GM12878 (cell line): ENCODE measurements at regions not wholly inside any gene's neighbourhood (a gene's known extent, or its start where the extent isn't known, plus 50 kb on each side); places are given as distances from the start of the nearest gene placed in this dataset.

Experiments used
- ATAC-seq: fragments of 200-7000 bp; cut with Tn5 transposase; 3 replicates; pipeline ENCODE4 v1.9.1; 2020; ENCODE audit warnings: mild to moderate bottlenecking, moderate library complexity
- BruUV-seq: library from RNA; stranded (reverse); fragments of 400-500 nt; replicated peaks from 2 replicates; lab custom pipeline; 2021; lab: Mats Ljungman, UMichigan
- CTCF ChIA-PET: fragments of 300-600 bp; sonication (Branson Sonifier 250); formaldehyde crosslinking; extraction: SDS; loops from one replicate; lab custom pipeline; 2021; ENCODE audit warnings: inconsistent platforms; lab: Yijun Ruan, JAX
- POLR2A ChIA-PET: fragments of 350-600 bp; formaldehyde crosslinking; extraction: SDS; loops from one replicate; lab custom pipeline; 2021; ENCODE audit warnings: inconsistent platforms; lab: Charles Lee
- RAD21 ChIA-PET: fragments of 300-600 bp; sonication (Branson Sonifier 250); formaldehyde crosslinking; loops from one replicate; lab custom pipeline; 2023; ENCODE audit warnings: antibody characterized with exemption; ENCODE audit not compliant: unreplicated experiment; lab: Charles Lee
- SMC1A ChIA-PET: fragments of 300-600 bp; sonication (Branson Sonifier 250); formaldehyde crosslinking; loops from one replicate; lab custom pipeline; 2023; ENCODE audit not compliant: unreplicated experiment, uncharacterized antibody; lab: Charles Lee
- DNase-seq: peaks from one replicate; pipeline ENCODE4 v3.0.0-alpha.2; 2011; ENCODE audit warnings: low read depth, low spot score
- FAIRE-seq: peaks from 3 replicates; lab custom pipeline; 2011; peaks lifted over from hg19 to GRCh38; lab: Jason Lieb, UNC
- H2AFZ ChIP-seq: 2 replicates; pipeline ENCODE4 v1.6.0; 2011; ENCODE audit warnings: low read depth, low read length, control low read depth; ENCODE audit not compliant: control insufficient read depth
- H3K27ac ChIP-seq: 2 replicates; pipeline ENCODE4 v1.5.1; 2011; ENCODE audit warnings: control low read depth; ENCODE audit not compliant: control insufficient read depth, insufficient read depth
- H3K27me3 ChIP-seq, 2 experiments: replicated peaks in 1 of 2; 2 replicates each; pipeline versions ENCODE4 v1.6.0 to v1.6.1; 2011; ENCODE audit warnings: low read length in 1 of 2; ENCODE audit not compliant: control insufficient read depth in 2 of 2, insufficient read depth in 2 of 2
- H3K36me3 ChIP-seq, 2 experiments: 2 replicates each; pipeline ENCODE4 v1.5.1; 2011; ENCODE audit warnings: low read length in 1 of 2; ENCODE audit not compliant: control insufficient read depth in 2 of 2, insufficient read depth in 2 of 2
- H3K4me1 ChIP-seq: 2 replicates; pipeline ENCODE4 v1.6.1; 2011; ENCODE audit warnings: mild to moderate bottlenecking, low read length, moderate library complexity, mixed read lengths; ENCODE audit not compliant: control insufficient read depth, insufficient read depth
- H3K4me2 ChIP-seq: 2 replicates; pipeline ENCODE4 v1.6.0; 2011; ENCODE audit warnings: control low read depth; ENCODE audit not compliant: control insufficient read depth, insufficient read depth
- H3K4me3 ChIP-seq: fragments of 200-600 bp; sonication (generic); 2 replicates; pipeline ENCODE4 v1.5.1; 2016
- H3K79me2 ChIP-seq: 2 replicates; pipeline ENCODE4 v1.6.0; 2011; ENCODE audit warnings: low read length; ENCODE audit not compliant: control insufficient read depth, insufficient read depth
- H3K9ac ChIP-seq: 2 replicates; pipeline ENCODE4 v1.8.0; 2011; ENCODE audit warnings: low read length, control low read depth, mixed read lengths; ENCODE audit not compliant: control insufficient read depth, insufficient read depth
- H3K9me3 ChIP-seq: replicated peaks from 3 replicates; pipeline ENCODE4 v1.5.1; 2011; ENCODE audit warnings: mild to moderate bottlenecking, low read length; ENCODE audit not compliant: control insufficient read depth, insufficient read depth
- H4K20me1 ChIP-seq: 2 replicates; pipeline ENCODE4 v1.6.0; 2011; ENCODE audit not compliant: control insufficient read depth, insufficient read depth
- ASH2L ChIP-seq: fragments of 300-600, 200-600 bp; sonication (generic); IDR thresholded peaks from 2 replicates; pipeline ENCODE4 v1.6.1; 2017; ENCODE audit warnings: low read depth, mild to moderate bottlenecking, borderline replicate concordance
- ATF7 ChIP-seq: fragments of 450-650 bp; IDR thresholded peaks from 2 replicates; pipeline ENCODE4 v1.6.1; 2016; ENCODE audit warnings: low read depth, mild to moderate bottlenecking
- BACH1 ChIP-seq: fragments of 450-650 bp; IDR thresholded peaks from 2 replicates; pipeline ENCODE4 v1.6.1; 2017; ENCODE audit warnings: mild to moderate bottlenecking, borderline replicate concordance
- BRCA1 ChIP-seq: IDR thresholded peaks from 2 replicates; pipeline ENCODE4 v1.6.1; 2011; ENCODE audit warnings: low read depth, low read length, improper control_type of control experiment
- CHD2 ChIP-seq: IDR thresholded peaks from 2 replicates; pipeline ENCODE4 v1.6.1; 2011; ENCODE audit warnings: low read depth, low read length, improper control_type of control experiment, borderline replicate concordance
- EED ChIP-seq: sonication (generic); IDR thresholded peaks from 2 replicates; pipeline ENCODE4 v1.6.1; 2016; ENCODE audit warnings: antibody characterized with exemption, low read depth
- FOXM1 ChIP-seq: IDR thresholded peaks from 2 replicates; pipeline ENCODE4 v1.6.1; 2012; ENCODE audit warnings: low read depth, mild to moderate bottlenecking, inconsistent platforms, low read length, moderate library complexity
- HDGF ChIP-seq: fragments of 450-650 bp; IDR thresholded peaks from 2 replicates; pipeline ENCODE4 v1.6.1; 2016; ENCODE audit warnings: antibody characterized with exemption
- IKZF2 ChIP-seq, 2 experiments: fragments of 450-650 bp; IDR thresholded peaks; 2 replicates each; pipeline ENCODE4 v1.6.1; 2017; ENCODE audit warnings: mild to moderate bottlenecking in 2 of 2, moderate library complexity in 2 of 2
- IRF4 ChIP-seq: IDR thresholded peaks from 2 replicates; pipeline ENCODE4 v1.6.1; 2011; ENCODE audit warnings: low read depth, low read length
- LARP7 ChIP-seq: fragments of 450-650 bp; IDR thresholded peaks from 2 replicates; pipeline ENCODE4 v1.6.1; 2017; ENCODE audit warnings: mild to moderate bottlenecking
- MYB ChIP-seq: fragments of 150-350 bp; IDR thresholded peaks from 2 replicates; pipeline ENCODE4 v1.6.1; 2014; ENCODE audit warnings: mild to moderate bottlenecking, low read depth, low read length, borderline replicate concordance
- NR2C1 ChIP-seq: fragments of 450-650 bp; IDR thresholded peaks from 2 replicates; pipeline ENCODE4 v1.6.1; 2017; ENCODE audit warnings: antibody characterized with exemption, mild to moderate bottlenecking, moderate library complexity
- POLR2A ChIP-seq: IDR thresholded peaks from 2 replicates; pipeline ENCODE4 v1.6.1; 2011; ENCODE audit warnings: low read depth, mild to moderate bottlenecking, low read length
- POLR2AphosphoS2 ChIP-seq: IDR thresholded peaks from 2 replicates; pipeline ENCODE4 v1.6.1; 2011; ENCODE audit warnings: low read depth, mild to moderate bottlenecking, low read length, improper control_type of control experiment, moderate library complexity
- POLR2AphosphoS5 ChIP-seq: IDR thresholded peaks from 2 replicates; pipeline ENCODE4 v1.6.1; 2011; ENCODE audit warnings: mild to moderate bottlenecking, low read length, inconsistent platforms
- POU2F2 ChIP-seq: IDR thresholded peaks from 3 replicates; pipeline ENCODE4 v1.6.1; 2011; ENCODE audit warnings: low read depth, mild to moderate bottlenecking, low read length, borderline replicate concordance
- RFX5 ChIP-seq: IDR thresholded peaks from 2 replicates; pipeline ENCODE4 v1.6.1; 2011; ENCODE audit warnings: low read depth, low read length, improper control_type of control experiment
- SMARCA5 ChIP-seq: fragments of 450-650 bp; IDR thresholded peaks from 2 replicates; pipeline ENCODE4 v1.6.1; 2017; ENCODE audit warnings: mild to moderate bottlenecking
- SRF ChIP-seq, 2 experiments: IDR thresholded peaks; 2 replicates each; pipeline ENCODE4 v1.6.1; 2011; ENCODE audit warnings: low read depth in 2 of 2, low read length in 2 of 2, mild to moderate bottlenecking in 1 of 2, moderate library complexity in 1 of 2
- STAT1 ChIP-seq: fragments of 450-650 bp; conservative IDR thresholded peaks from 2 replicates; pipeline ENCODE4 v1.6.1; 2014; ENCODE audit warnings: antibody characterized with exemption, mild to moderate bottlenecking
- TAF1 ChIP-seq: IDR thresholded peaks from 2 replicates; pipeline ENCODE4 v1.6.1; 2011; ENCODE audit warnings: mild to moderate bottlenecking, low read depth, low read length, borderline replicate concordance
- TCF12 ChIP-seq: IDR thresholded peaks from 2 replicates; pipeline ENCODE4 v1.6.1; 2011; ENCODE audit warnings: low read depth, mild to moderate bottlenecking, low read length
- WRNIP1 ChIP-seq: IDR thresholded peaks from 2 replicates; pipeline ENCODE4 v1.6.1; 2011; ENCODE audit warnings: low read depth, low read length, improper control_type of control experiment, borderline replicate concordance
- YY1 ChIP-seq: IDR thresholded peaks from 2 replicates; pipeline ENCODE4 v1.6.1; 2011; ENCODE audit warnings: low read depth, mild to moderate bottlenecking, low read length
- ZNF207 ChIP-seq: fragments of 450-650 bp; IDR thresholded peaks from 2 replicates; pipeline ENCODE4 v1.6.1; 2014; ENCODE audit warnings: antibody characterized with exemption, mild to moderate bottlenecking, borderline replicate concordance
- ZZZ3 ChIP-seq: IDR thresholded peaks from 2 replicates; pipeline ENCODE4 v1.6.1; 2011; ENCODE audit warnings: low read depth; ENCODE audit not compliant: control insufficient read depth, insufficient read length
- WGBS: methylation state at CpG from one replicate; pipeline ENCODE4 v1.1.6; 2016; ENCODE audit warnings: low lambda C conversion rate; ENCODE audit not compliant: insufficient replicate concordance, insufficient coverage; ENCODE audit errors: missing lambda C conversion rate; 5-methylcytosine and 5-hydroxymethylcytosine counted together
- in situ Hi-C: fragments of 300-500 bp; cut with MboI; formaldehyde crosslinking; loops from 9 replicates; pipeline ENCODE4 v1.14.3; 2018; ENCODE audit warnings: mixed read lengths
- intact Hi-C: fragments of 100-400 bp; cut with micrococcal nuclease; formaldehyde crosslinking; loops from one replicate; pipeline ENCODE4 v1.14.2; 2022; ENCODE audit not compliant: unreplicated experiment
- TF ChIP-seq, protein P1 (sequence below): IDR thresholded peaks from 2 replicates; pipeline ENCODE4 v1.6.1; 2011; ENCODE audit warnings: low read depth, mild to moderate bottlenecking, low read length, moderate library complexity, borderline replicate concordance; ENCODE audit errors: extremely low read depth
- TF ChIP-seq, protein P2 (sequence below): IDR thresholded peaks from 2 replicates; pipeline ENCODE4 v1.6.1; 2011; ENCODE audit warnings: mild to moderate bottlenecking, low read depth, low read length, moderate library complexity; ENCODE audit not compliant: insufficient replicate concordance

DNA sequence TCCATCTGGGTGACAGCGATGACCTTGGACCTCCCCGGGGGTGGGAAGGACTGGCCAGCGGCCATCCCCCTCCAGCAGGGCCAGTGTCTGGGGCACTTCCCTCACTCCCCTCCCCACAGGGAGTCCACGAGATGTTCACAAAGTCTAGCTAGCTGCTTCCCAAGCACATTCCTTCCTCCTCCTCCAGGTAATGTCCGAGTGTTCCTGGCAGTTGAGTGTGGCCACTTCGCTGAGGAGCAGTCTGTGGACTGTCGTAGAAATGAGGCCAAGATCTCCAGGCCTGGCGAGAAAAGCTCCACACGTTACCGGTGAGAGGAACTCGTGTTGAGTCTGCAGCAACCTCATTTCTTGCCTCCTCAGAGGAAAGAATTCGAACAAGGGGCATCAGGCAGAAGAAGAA lies 425.5 kb downstream of the BRD1 start:
- RAD21 ChIA-PET = no interaction called here
- intact Hi-C loops = no loop called here

DNA sequence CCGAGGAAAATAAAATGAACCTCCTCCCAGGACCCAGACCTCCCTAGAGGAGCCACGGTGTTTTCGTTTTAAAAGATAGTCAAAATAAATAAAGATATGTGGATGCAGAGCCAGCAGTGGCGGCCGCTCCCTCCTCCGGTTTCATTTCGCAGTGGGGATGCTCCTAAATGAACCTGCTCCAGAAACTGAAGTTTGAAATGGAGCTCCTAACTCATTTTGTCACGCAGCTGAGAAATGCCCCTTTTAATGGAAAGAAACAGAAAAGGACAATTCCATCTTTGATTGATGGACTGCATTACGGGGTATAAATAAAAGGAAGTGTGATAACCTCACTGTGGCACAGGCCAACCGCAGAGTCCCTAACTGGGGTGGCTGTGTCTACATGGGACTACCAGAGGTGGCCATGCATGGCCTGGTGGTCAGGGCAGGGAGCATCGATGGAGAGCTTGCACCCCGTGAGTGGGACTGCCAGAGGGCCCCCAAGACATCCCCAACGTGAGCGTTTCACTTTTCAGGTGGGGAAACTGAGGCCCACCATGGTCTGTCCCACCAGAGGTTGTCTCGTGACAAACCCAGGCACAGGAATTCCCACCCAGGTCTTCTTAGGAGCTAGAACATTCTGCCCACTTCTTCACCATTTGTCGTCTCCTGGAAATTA lies 426.6 kb downstream of the BRD1 start:
- BruUV-seq = no TSS peak
- CTCF ChIA-PET = no interaction called here
- WGBS = 41% methylated on average over 16 of the region's 16 CpGs
- TF ChIP-seq EED (no peak), BRCA1 (no peak), POLR2A (no peak), POLR2AphosphoS2 (no peak), HDGF (no peak), FOXM1 (no peak), SRF (IDR thresholded peaks at IDR 0.05; ENCODE audit: low read depth in 2 of 2, low read length in 2 of 2) (no peak), ZNF207 (no peak), POLR2AphosphoS5 (no peak), LARP7 (no peak), NR2C1 (no peak)
- TF ChIP-seq, protein P1, sequence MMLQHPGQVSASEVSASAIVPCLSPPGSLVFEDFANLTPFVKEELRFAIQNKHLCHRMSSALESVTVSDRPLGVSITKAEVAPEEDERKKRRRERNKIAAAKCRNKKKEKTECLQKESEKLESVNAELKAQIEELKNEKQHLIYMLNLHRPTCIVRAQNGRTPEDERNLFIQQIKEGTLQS = no peak
- TF ChIP-seq, protein P2, sequence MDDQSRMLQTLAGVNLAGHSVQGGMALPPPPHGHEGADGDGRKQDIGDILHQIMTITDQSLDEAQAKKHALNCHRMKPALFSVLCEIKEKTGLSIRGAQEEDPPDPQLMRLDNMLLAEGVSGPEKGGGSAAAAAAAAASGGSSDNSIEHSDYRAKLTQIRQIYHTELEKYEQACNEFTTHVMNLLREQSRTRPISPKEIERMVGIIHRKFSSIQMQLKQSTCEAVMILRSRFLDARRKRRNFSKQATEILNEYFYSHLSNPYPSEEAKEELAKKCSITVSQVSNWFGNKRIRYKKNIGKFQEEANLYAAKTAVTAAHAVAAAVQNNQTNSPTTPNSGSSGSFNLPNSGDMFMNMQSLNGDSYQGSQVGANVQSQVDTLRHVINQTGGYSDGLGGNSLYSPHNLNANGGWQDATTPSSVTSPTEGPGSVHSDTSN = no peak

More for the DNA sequence above, 425.5 kb downstream of the BRD1 start:
- H2AFZ ChIP-seq = no peak overlapping the region
- no peak overlapping the region for H3K4me2 ChIP-seq
- H3K27me3 ChIP-seq = no peaks in the 10 kb centered on the region
- H3K36me3 ChIP-seq = no peaks in the 10 kb centered on the region
- ChIA-PET POLR2A (no interaction called here), CTCF (no interaction called here)
- H3K27ac ChIP-seq = no peak overlapping the region
- ATAC-seq (no peak), DNase-seq (no peak)
- H3K4me1 ChIP-seq = no peaks in the 10 kb centered on the region
- no peaks in the 10 kb centered on the region; the same call in 2 of the 3 replicates for H3K9me3 ChIP-seq
- in situ Hi-C loops = no loop called here
- WGBS = 36% methylated on average over 12 of the region's 12 CpGs
- no peaks in the 10 kb centered on the region for H3K79me2 ChIP-seq
- H4K20me1 ChIP-seq = no peaks in the 10 kb centered on the region
- no peak for TF ChIP-seq BACH1
- no peak for TF ChIP-seq TAF1
- no peak for TF ChIP-seq ZZZ3
- no peak for TF ChIP-seq MYB
- no peak for TF ChIP-seq POU2F2
- TF ChIP-seq ZNF207 = no peak
- TF ChIP-seq SMARCA5 = no peak
- TF ChIP-seq ASH2L = no peak
- TF ChIP-seq TCF12 = no peak
- TF ChIP-seq CHD2 = no peak
- TF ChIP-seq STAT1 = no peak
- no peak for TF ChIP-seq WRNIP1
- TF ChIP-seq RFX5 = no peak
- no peak for TF ChIP-seq IKZF2 (IDR thresholded peaks at IDR 0.05)
- TF ChIP-seq YY1 = no peak
- TF ChIP-seq ATF7 = no peak
- no peak for TF ChIP-seq IRF4
- TF ChIP-seq, all 136 proteins: peak for 0
- FAIRE-seq = no peak
- no peak overlapping the region for H3K4me3 ChIP-seq
- BruUV-seq = no TSS peak
- H3K9ac ChIP-seq = no peak overlapping the region
- SMC1A ChIA-PET = no interaction called here

More for the DNA sequence above, 426.6 kb downstream of the BRD1 start:
- no peak for DNase-seq
- no peaks in the 10 kb centered on the region for H3K4me1 ChIP-seq
- POLR2A ChIA-PET = no interaction called here
- no peak overlapping the region for H2AFZ ChIP-seq
- no peaks in the 10 kb centered on the region for H3K36me3 ChIP-seq
- ATAC-seq = no peak
- no peaks in the 10 kb centered on the region; the same call in 2 of the 3 replicates for H3K9me3 ChIP-seq
- no peak overlapping the region for H3K4me2 ChIP-seq
- no peak overlapping the region for H3K9ac ChIP-seq
- H4K20me1 ChIP-seq = no peaks in the 10 kb centered on the region
- no peaks in the 10 kb centered on the region for H3K79me2 ChIP-seq
- no peaks in the 10 kb centered on the region for H3K27me3 ChIP-seq
- in situ Hi-C loops (no loop called here), intact Hi-C loops (no loop called here)
- RAD21 ChIA-PET = no interaction called here
- no peak overlapping the region for H3K4me3 ChIP-seq
- SMC1A ChIA-PET = no interaction called here
- no peak overlapping the region for H3K27ac ChIP-seq
- no peak for FAIRE-seq
